ENCODE measurements at regions not wholly inside any gene's neighbourhood (a gene's known extent, or its start where the extent isn't known, plus 50 kb on each side); places are given as distances from the start of the nearest gene placed in this dataset.

- ChIA-PET CTCF (no interaction called here), POLR2A (no interaction called here), RAD21 (ENCODE audit: low non-redundant PET in 1 of 2, low total read pairs in 2 of 2, uncharacterized antibody in 2 of 2, unreplicated experiment in 2 of 2) (no interaction called here)
- TF ChIP-seq SRF (IDR thresholded peaks at IDR 0.05; ENCODE audit: low read depth) (no peak), TCF7L2 (IDR thresholded peaks at IDR 0.05; ENCODE audit: borderline replicate concordance, extremely low read depth, insufficient read depth, insufficient read length) (peak; percentile 9)
- intact Hi-C loops (cut with micrococcal nuclease): no loop called here
- Histone ChIP-seq H3K9ac (ENCODE audit: low read length) (no peak overlapping the region), H2AFZ (ENCODE audit: low read depth, low read length, poor library complexity, severe bottlenecking) (no peak overlapping the region), H3K9me3 (ENCODE audit: control insufficient read depth in 1 of 2, insufficient read depth in 1 of 2, low read depth in 1 of 2, low read length in 2 of 2) (no peaks in the 10 kb centered on the region), H3K4me1 (ENCODE audit: control insufficient read depth in 1 of 2, insufficient read depth in 2 of 2, low read length in 2 of 2) (no peaks in the 10 kb centered on the region), H4K20me1 (ENCODE audit: insufficient read depth) (no peaks in the 10 kb centered on the region), H3K4me2 (ENCODE audit: low read length) (no peak overlapping the region), H3K36me3 (ENCODE audit: control insufficient read depth in 1 of 2, insufficient read depth in 2 of 2, low read length in 2 of 2) (no peaks in the 10 kb centered on the region), H3K27me3 (ENCODE audit: insufficient read depth, low read length) (no peaks in the 10 kb centered on the region), H3K4me3 (replicated peaks in 1 of 2; ENCODE audit: low read depth in 1 of 2, low read length in 2 of 2) (no peak overlapping the region), H3K27ac (ENCODE audit: low read depth, low read length) (no peak overlapping the region), H3K9me2 (ENCODE audit: insufficient read depth) (no peaks in the 10 kb centered on the region), H3K79me2 (ENCODE audit: insufficient read depth, low read length) (no peaks in the 10 kb centered on the region)
- no peak for ATAC-seq
- no TSS peak for BruUV-seq (replicated peaks)
- DNase-seq (ENCODE audit: low read depth, low spot score): no peak
These were observed 149.4 kb downstream of the SNX10 start for GRCh38 chr7:26441002-26441521.

- Histone ChIP-seq H3K79me2 (ENCODE audit: insufficient read depth, low read length) (no peaks in the 10 kb centered on the region), H3K9me3 (ENCODE audit: control insufficient read depth in 1 of 2, insufficient read depth in 1 of 2, low read depth in 1 of 2, low read length in 2 of 2) (no peaks in the 10 kb centered on the region), H3K27ac (ENCODE audit: low read depth, low read length) (no peak overlapping the region), H3K9ac (ENCODE audit: low read length) (no peak overlapping the region), H3K27me3 (ENCODE audit: insufficient read depth, low read length) (no peaks in the 10 kb centered on the region), H3K4me2 (ENCODE audit: low read length) (no peak overlapping the region), H3K4me1 (ENCODE audit: control insufficient read depth in 1 of 2, insufficient read depth in 2 of 2, low read length in 2 of 2) (no peaks in the 10 kb centered on the region), H3K4me3 (replicated peaks in 1 of 2; ENCODE audit: low read depth in 1 of 2, low read length in 2 of 2) (no peak overlapping the region), H2AFZ (ENCODE audit: low read depth, low read length, poor library complexity, severe bottlenecking) (no peak overlapping the region), H3K9me2 (ENCODE audit: insufficient read depth) (no peaks in the 10 kb centered on the region), H3K36me3 (ENCODE audit: control insufficient read depth in 1 of 2, insufficient read depth in 2 of 2, low read length in 2 of 2) (no peaks in the 10 kb centered on the region), H4K20me1 (ENCODE audit: insufficient read depth) (no peaks in the 10 kb centered on the region)
- POLR2A ChIA-PET: no interaction called here
- DNase-seq (ENCODE audit: low read depth, low spot score) (no peak), ATAC-seq (no peak)
- CTCF ChIA-PET: no interaction called here
- RAD21 ChIA-PET (ENCODE audit: low non-redundant PET in 1 of 2, low total read pairs in 2 of 2, uncharacterized antibody in 2 of 2, unreplicated experiment in 2 of 2): no interaction called here
- TF ChIP-seq ZNF274 (IDR thresholded peaks at IDR 0.05; ENCODE audit: low read depth, low read length): no peak
- no TSS peak for BruUV-seq (replicated peaks)
- intact Hi-C loops (cut with micrococcal nuclease): no loop called here
These were observed 150.1 kb downstream of the SNX10 start for GRCh38 chr7:26441611-26442277.
